Natural killer cell (primary cell): ENCODE measurements at regions not wholly inside any gene's neighbourhood (a gene's known extent, or its start where the extent isn't known, plus 50 kb on each side); places are given as distances from the start of the nearest gene placed in this dataset.

ENCODE experiments used
- ATAC-seq, 3 donors: fragments of 150-1000 bp in 2 of 3; fragments of 200-7000 bp in 1 of 3; cut with Tn5 transposase; 1 replicate in 1 of 3; 2 replicates in 2 of 3; pipeline ENCODE4 v1.10.0; 2021; ENCODE audit warnings: mild to moderate bottlenecking in 2 of 3, moderate library complexity in 2 of 3
- DNase-seq, 2 donors: peaks; one replicate each; pipeline versions ENCODE4 v3.0.0 to v3.0.0-alpha.2; 2013 to 2021; ENCODE audit warnings: mixed read lengths in 1 of 2
- H3K27ac ChIP-seq: one replicate; pipeline ENCODE4 v1.5.1; 2013; ENCODE audit warnings: mild to moderate bottlenecking, low read length
- H3K27me3 ChIP-seq: one replicate; pipeline ENCODE4 v1.6.1; 2013; ENCODE audit warnings: low read length; ENCODE audit not compliant: control insufficient read depth, insufficient read depth
- H3K36me3 ChIP-seq: one replicate; pipeline ENCODE4 v1.6.1; 2013; ENCODE audit warnings: low read length; ENCODE audit not compliant: control insufficient read depth, insufficient read depth
- H3K4me1 ChIP-seq: one replicate; pipeline ENCODE4 v1.6.1; 2013; ENCODE audit warnings: low read length; ENCODE audit not compliant: control insufficient read depth, insufficient read depth
- H3K4me3 ChIP-seq: one replicate; pipeline ENCODE4 v1.5.1; 2013; ENCODE audit warnings: low read length
- H3K9me3 ChIP-seq: one replicate; pipeline ENCODE4 v1.6.1; 2013; ENCODE audit warnings: low read length; ENCODE audit not compliant: control insufficient read depth, insufficient read depth
- H3K27ac Mint-ChIP-seq, 2 donors: one replicate each; pipeline ENCODE4 v1.8.0; 2022; ENCODE audit warnings: mild to moderate bottlenecking in 2 of 2, mixed read lengths in 2 of 2, moderate library complexity in 1 of 2
- H3K27me3 Mint-ChIP-seq, 2 donors: one replicate each; pipeline ENCODE4 v1.8.0; 2022; ENCODE audit warnings: low read depth in 2 of 2, mixed read lengths in 2 of 2
- H3K36me3 Mint-ChIP-seq: one replicate; pipeline ENCODE4 v1.8.0; 2022; ENCODE audit warnings: mixed read lengths
- H3K4me1 Mint-ChIP-seq, 2 donors: one replicate each; pipeline ENCODE4 v1.8.0; 2022; ENCODE audit warnings: mixed read lengths in 2 of 2
- H3K4me3 Mint-ChIP-seq: one replicate; pipeline ENCODE4 v1.8.0; 2022; ENCODE audit warnings: mild to moderate bottlenecking, moderate library complexity, mixed read lengths
- H3K9me3 Mint-ChIP-seq, 2 donors: one replicate each; pipeline ENCODE4 v1.8.0; 2022; ENCODE audit warnings: mixed read lengths in 2 of 2
- WGBS: methylation state at CpG from one replicate; pipeline ENCODE4 v1.1.7; 2013; ENCODE audit warnings: missing lambda C conversion rate; ENCODE audit not compliant: insufficient coverage; 5-methylcytosine and 5-hydroxymethylcytosine counted together
- intact Hi-C: fragments of 100-400 bp; cut with micrococcal nuclease; formaldehyde crosslinking; loops from one replicate; pipeline ENCODE4 v1.14.2; 2022
- TF ChIP-seq, protein P1 (sequence below): fragments of 200-600 bp; IDR thresholded peaks from one replicate; pipeline ENCODE4 v1.8.0; 2022; ENCODE audit warnings: antibody characterized with exemption

- Mint-ChIP-seq H3K9me3 (peaks cover 7 to 18% of the 10 kb centered on the region in 2 donors), H3K27ac (no peak overlapping the region), H3K27me3 (peaks cover 0 to 3% of the 10 kb centered on the region in 2 donors), H3K4me3 (no peak overlapping the region), H3K36me3 (no peaks in the 10 kb centered on the region), H3K4me1 (no peaks in the 10 kb centered on the region)
- WGBS = 100% methylated on average over 2 of the region's 2 CpGs
- TF ChIP-seq, protein P1, sequence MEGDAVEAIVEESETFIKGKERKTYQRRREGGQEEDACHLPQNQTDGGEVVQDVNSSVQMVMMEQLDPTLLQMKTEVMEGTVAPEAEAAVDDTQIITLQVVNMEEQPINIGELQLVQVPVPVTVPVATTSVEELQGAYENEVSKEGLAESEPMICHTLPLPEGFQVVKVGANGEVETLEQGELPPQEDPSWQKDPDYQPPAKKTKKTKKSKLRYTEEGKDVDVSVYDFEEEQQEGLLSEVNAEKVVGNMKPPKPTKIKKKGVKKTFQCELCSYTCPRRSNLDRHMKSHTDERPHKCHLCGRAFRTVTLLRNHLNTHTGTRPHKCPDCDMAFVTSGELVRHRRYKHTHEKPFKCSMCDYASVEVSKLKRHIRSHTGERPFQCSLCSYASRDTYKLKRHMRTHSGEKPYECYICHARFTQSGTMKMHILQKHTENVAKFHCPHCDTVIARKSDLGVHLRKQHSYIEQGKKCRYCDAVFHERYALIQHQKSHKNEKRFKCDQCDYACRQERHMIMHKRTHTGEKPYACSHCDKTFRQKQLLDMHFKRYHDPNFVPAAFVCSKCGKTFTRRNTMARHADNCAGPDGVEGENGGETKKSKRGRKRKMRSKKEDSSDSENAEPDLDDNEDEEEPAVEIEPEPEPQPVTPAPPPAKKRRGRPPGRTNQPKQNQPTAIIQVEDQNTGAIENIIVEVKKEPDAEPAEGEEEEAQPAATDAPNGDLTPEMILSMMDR = no peak
- no peak overlapping the region for H3K4me3 ChIP-seq
- H3K4me1 ChIP-seq = no peaks in the 10 kb centered on the region
- H3K9me3 ChIP-seq = no peaks in the 10 kb centered on the region
- DNase-seq (no peak), ATAC-seq (no peak)
- intact Hi-C loops = no loop called here
- H3K36me3 ChIP-seq = no peaks in the 10 kb centered on the region
- no peak overlapping the region for H3K27ac ChIP-seq
- no peaks in the 10 kb centered on the region for H3K27me3 ChIP-seq
Observed at GRCh38 chr21:26281506-26281905, 110.9 kb upstream of the APP start.

DNA sequence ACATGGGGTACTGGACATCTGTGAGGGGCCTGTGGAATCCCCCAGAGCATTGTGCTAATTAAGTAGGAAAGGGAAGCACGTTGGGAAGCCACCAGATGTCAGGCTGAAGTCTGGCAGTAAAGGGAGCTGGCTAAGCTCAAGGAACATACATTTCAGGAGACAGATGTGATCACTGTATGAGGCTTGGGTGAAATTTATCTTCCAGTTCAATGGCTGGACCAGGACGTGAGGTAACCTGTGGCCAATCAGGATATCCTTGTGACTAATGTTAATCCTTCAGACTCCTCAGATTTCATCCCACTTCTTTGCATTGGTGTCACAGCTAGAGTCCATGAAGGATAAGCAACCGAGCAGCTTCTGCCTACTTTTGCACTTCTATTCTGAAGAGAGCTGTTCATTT, 110.2 kb upstream of the APP start:
- H3K27me3 Mint-ChIP-seq = peaks cover 0 to 3% of the 10 kb centered on the region in 2 donors
- H3K9me3 Mint-ChIP-seq = peaks cover 10 to 18% of the 10 kb centered on the region in 2 donors
- H3K4me3 ChIP-seq = no peak overlapping the region
- no peaks in the 10 kb centered on the region for H3K9me3 ChIP-seq
- H3K4me1 Mint-ChIP-seq = no peaks in the 10 kb centered on the region
- WGBS = 40% methylated on average over 3 of the region's 3 CpGs
- intact Hi-C loops = no loop called here
- TF ChIP-seq, protein P1 = no peak
- ATAC-seq = no peak
- no peaks in the 10 kb centered on the region for H3K4me1 ChIP-seq
- no peak overlapping the region for H3K4me3 Mint-ChIP-seq
- H3K27ac ChIP-seq = no peak overlapping the region
- no peaks in the 10 kb centered on the region for H3K36me3 Mint-ChIP-seq
- H3K27me3 ChIP-seq = no peaks in the 10 kb centered on the region
- H3K27ac Mint-ChIP-seq = no peak overlapping the region
- no peak for DNase-seq
- H3K36me3 ChIP-seq = no peaks in the 10 kb centered on the region

DNA sequence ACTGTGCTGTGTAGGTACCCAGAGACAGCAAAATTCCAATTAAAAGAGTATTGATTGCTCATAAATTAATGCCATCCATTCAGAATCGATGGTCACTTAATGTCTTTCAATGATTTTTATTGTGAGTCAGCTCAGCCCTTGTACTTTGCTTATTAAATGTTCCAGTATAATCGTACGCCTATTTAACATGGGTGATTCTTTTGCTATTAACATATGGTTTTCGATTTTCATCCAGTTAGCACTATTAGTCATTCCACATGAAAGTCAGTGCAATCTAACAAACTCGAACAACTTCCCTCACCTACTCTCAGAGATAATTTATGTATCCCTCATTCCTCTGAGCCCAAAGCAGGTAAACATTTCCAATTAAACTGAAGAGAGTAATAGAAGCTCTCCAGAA, 109.6 kb upstream of the APP start:
- H3K27me3 Mint-ChIP-seq = peaks cover 0 to 3% of the 10 kb centered on the region in 2 donors
- H3K4me1 Mint-ChIP-seq = no peaks in the 10 kb centered on the region
- intact Hi-C loops = no loop called here
- no peak overlapping the region for H3K27ac ChIP-seq
- no peaks in the 10 kb centered on the region for H3K4me1 ChIP-seq
- H3K4me3 ChIP-seq = no peak overlapping the region
- WGBS = 89% methylated on average over 4 of the region's 5 CpGs
- no peaks in the 10 kb centered on the region for H3K36me3 Mint-ChIP-seq
- H3K27ac Mint-ChIP-seq = no peak overlapping the region
- H3K27me3 ChIP-seq = no peaks in the 10 kb centered on the region
- no peaks in the 10 kb centered on the region for H3K9me3 ChIP-seq
- no peak overlapping the region for H3K4me3 Mint-ChIP-seq
- TF ChIP-seq, protein P1 = no peak
- no peak for ATAC-seq
- H3K36me3 ChIP-seq = no peaks in the 10 kb centered on the region
- no peak for DNase-seq
- H3K9me3 Mint-ChIP-seq = peaks cover 14 to 16% of the 10 kb centered on the region in 2 donors

DNA sequence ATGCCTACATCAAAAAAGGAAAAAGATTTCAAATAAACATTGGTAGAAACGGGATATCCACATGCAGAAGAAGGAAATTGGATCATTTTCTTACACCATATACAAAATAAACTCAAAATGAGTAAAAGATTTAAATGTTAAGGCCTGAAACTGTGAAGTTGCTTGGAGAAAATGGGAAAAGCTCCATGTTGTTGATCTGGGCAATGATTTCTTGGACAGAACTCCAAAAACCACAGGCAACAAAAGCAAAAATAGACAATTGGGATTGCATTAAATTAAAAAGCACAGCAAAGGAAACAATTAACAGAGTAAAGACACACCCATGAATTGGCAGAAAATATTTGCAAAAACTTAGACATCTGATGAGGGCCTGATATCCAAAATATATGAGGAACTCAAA, 105.2 kb upstream of the APP start:
- H3K9me3 ChIP-seq = peaks cover 13% of the 10 kb centered on the region
- H3K4me3 Mint-ChIP-seq = no peak overlapping the region
- no peak overlapping the region for H3K4me3 ChIP-seq
- H3K27me3 Mint-ChIP-seq = no peaks in the 10 kb centered on the region
- H3K36me3 ChIP-seq = no peaks in the 10 kb centered on the region
- intact Hi-C loops = no loop called here
- peaks cover 26 to 35% of the 10 kb centered on the region in 2 donors for H3K9me3 Mint-ChIP-seq
- WGBS = no CpG with 5 or more reads among the region's 1 CpG
- H3K27me3 ChIP-seq = no peaks in the 10 kb centered on the region
- no peak overlapping the region for H3K27ac ChIP-seq
- H3K27ac Mint-ChIP-seq = no peak overlapping the region
- H3K4me1 ChIP-seq = no peaks in the 10 kb centered on the region
- TF ChIP-seq, protein P1 = no peak
- peaks cover 19% of the 10 kb centered on the region for H3K36me3 Mint-ChIP-seq
- ATAC-seq = no peak
- no peaks in the 10 kb centered on the region for H3K4me1 Mint-ChIP-seq
- no peak for DNase-seq
